ENCODE measurements at regions not wholly inside any gene's neighbourhood (a gene's known extent, or its start where the extent isn't known, plus 50 kb on each side); places are given as distances from the start of the nearest gene placed in this dataset.

GRCh38 chr2:156756516-156756915, 320.3 kb downstream of the GPD2 start:
- no TSS peak for BruUV-seq (replicated peaks)
- DNase-seq = no peak

DNA sequence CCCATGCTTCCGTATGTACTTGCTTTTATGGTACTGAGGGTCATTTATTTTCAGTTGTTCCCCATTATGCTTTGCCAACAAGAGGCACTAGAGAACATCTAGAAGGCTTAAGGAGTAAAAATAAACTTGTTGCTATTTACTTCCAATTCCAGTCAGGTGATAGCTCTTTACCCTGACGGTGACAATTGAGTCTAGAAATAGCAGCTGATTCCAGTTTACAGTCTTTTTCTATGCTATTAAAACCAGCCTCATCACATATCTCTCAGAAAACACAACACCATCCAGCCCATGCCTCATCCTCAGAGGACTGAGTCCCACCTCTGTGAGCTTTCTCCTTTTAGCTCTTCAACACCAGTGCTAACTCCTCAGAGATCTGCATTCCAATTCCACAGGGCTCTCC, 327.0 kb downstream of the GPD2 start:
- H3K9me3 Mint-ChIP-seq (ENCODE audit: low read depth, unreplicated experiment) = peaks cover 9% of the 10 kb centered on the region
- TF ChIP-seq, protein P1, sequence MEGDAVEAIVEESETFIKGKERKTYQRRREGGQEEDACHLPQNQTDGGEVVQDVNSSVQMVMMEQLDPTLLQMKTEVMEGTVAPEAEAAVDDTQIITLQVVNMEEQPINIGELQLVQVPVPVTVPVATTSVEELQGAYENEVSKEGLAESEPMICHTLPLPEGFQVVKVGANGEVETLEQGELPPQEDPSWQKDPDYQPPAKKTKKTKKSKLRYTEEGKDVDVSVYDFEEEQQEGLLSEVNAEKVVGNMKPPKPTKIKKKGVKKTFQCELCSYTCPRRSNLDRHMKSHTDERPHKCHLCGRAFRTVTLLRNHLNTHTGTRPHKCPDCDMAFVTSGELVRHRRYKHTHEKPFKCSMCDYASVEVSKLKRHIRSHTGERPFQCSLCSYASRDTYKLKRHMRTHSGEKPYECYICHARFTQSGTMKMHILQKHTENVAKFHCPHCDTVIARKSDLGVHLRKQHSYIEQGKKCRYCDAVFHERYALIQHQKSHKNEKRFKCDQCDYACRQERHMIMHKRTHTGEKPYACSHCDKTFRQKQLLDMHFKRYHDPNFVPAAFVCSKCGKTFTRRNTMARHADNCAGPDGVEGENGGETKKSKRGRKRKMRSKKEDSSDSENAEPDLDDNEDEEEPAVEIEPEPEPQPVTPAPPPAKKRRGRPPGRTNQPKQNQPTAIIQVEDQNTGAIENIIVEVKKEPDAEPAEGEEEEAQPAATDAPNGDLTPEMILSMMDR (IDR thresholded peaks at IDR 0.05; ENCODE audit: unreplicated experiment) = no peak
- intact Hi-C loops (cut with micrococcal nuclease; ENCODE audit: unreplicated experiment) = no loop called here
- H3K4me3 Mint-ChIP-seq (ENCODE audit: low read depth, unreplicated experiment) = no peak overlapping the region
- H3K4me1 Mint-ChIP-seq (ENCODE audit: low read depth, unreplicated experiment) = no peaks in the 10 kb centered on the region
- no peaks in the 10 kb centered on the region for H3K27me3 Mint-ChIP-seq (ENCODE audit: unreplicated experiment)
- CTCF ChIA-PET = no interaction called here
- H3K36me3 Mint-ChIP-seq (ENCODE audit: insufficient read depth, unreplicated experiment) = no peaks in the 10 kb centered on the region
- no peak overlapping the region for H3K27ac Mint-ChIP-seq (ENCODE audit: unreplicated experiment)
- BruUV-seq (replicated peaks) = no TSS peak
- no peak for DNase-seq

More at GRCh38 chr2:156756516-156756915, 320.3 kb downstream of the GPD2 start:
- CTCF ChIA-PET = no interaction called here
- intact Hi-C loops (cut with micrococcal nuclease; ENCODE audit: unreplicated experiment) = no loop called here
- Mint-ChIP-seq H3K27ac (ENCODE audit: unreplicated experiment) (no peak overlapping the region), H3K27me3 (ENCODE audit: unreplicated experiment) (no peaks in the 10 kb centered on the region), H3K4me1 (ENCODE audit: low read depth, unreplicated experiment) (no peaks in the 10 kb centered on the region), H3K9me3 (ENCODE audit: low read depth, unreplicated experiment) (peaks cover 4% of the 10 kb centered on the region), H3K4me3 (ENCODE audit: low read depth, unreplicated experiment) (no peak overlapping the region), H3K36me3 (ENCODE audit: insufficient read depth, unreplicated experiment) (no peaks in the 10 kb centered on the region)
- TF ChIP-seq, protein P1 (IDR thresholded peaks at IDR 0.05; ENCODE audit: unreplicated experiment) = no peak

DNA sequence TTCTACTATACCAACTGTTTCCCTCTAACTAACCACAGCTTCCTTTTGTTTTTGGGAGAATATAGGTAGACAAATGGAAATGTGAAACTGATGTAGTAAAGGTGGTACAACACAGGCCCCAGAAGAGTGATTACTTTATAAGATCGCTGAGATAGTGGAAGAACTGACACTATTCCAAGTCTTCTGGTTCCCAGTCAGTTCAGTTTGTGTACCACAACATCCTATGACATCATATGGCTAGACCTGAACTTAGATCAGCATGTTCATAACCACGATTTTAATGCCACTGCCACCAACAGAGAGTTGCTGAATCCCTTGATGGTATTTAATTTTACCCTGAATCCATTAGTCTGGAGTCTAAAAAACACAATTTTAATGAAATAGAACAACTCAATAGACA, 328.9 kb downstream of the GPD2 start:
- TF ChIP-seq, protein P1 (IDR thresholded peaks at IDR 0.05; ENCODE audit: unreplicated experiment) = no peak
- DNase-seq = no peak
- Mint-ChIP-seq H3K27me3 (ENCODE audit: unreplicated experiment) (no peaks in the 10 kb centered on the region), H3K27ac (ENCODE audit: unreplicated experiment) (no peak overlapping the region), H3K4me1 (ENCODE audit: low read depth, unreplicated experiment) (no peaks in the 10 kb centered on the region), H3K4me3 (ENCODE audit: low read depth, unreplicated experiment) (no peak overlapping the region), H3K36me3 (ENCODE audit: insufficient read depth, unreplicated experiment) (no peaks in the 10 kb centered on the region), H3K9me3 (ENCODE audit: low read depth, unreplicated experiment) (peaks cover 9% of the 10 kb centered on the region)
- BruUV-seq (replicated peaks) = no TSS peak
- CTCF ChIA-PET = no interaction called here
- intact Hi-C loops (cut with micrococcal nuclease; ENCODE audit: unreplicated experiment) = no loop called here

- TF ChIP-seq, protein P1 (IDR thresholded peaks at IDR 0.05; ENCODE audit: unreplicated experiment) = no peak
- CTCF ChIA-PET = interaction anchor here (0.5 kb wide), 1 partner anchor 10 kb away, joined by 3 read pairs; no protein-coding TSS in a partner anchor
- intact Hi-C loops (cut with micrococcal nuclease; ENCODE audit: unreplicated experiment) = no loop called here
- H3K4me3 Mint-ChIP-seq (ENCODE audit: low read depth, unreplicated experiment) = no peak overlapping the region
- no peaks in the 10 kb centered on the region for H3K27me3 Mint-ChIP-seq (ENCODE audit: unreplicated experiment)
- H3K36me3 Mint-ChIP-seq (ENCODE audit: insufficient read depth, unreplicated experiment) = no peaks in the 10 kb centered on the region
- peaks cover 9% of the 10 kb centered on the region for H3K9me3 Mint-ChIP-seq (ENCODE audit: low read depth, unreplicated experiment)
- no peak overlapping the region for H3K27ac Mint-ChIP-seq (ENCODE audit: unreplicated experiment)
- no peak for DNase-seq
- no peaks in the 10 kb centered on the region for H3K4me1 Mint-ChIP-seq (ENCODE audit: low read depth, unreplicated experiment)
- BruUV-seq (replicated peaks) = no TSS peak
Measured at GRCh38 chr2:156765450-156765849, 329.3 kb downstream of the GPD2 start.
